Left ventricle myocardium superior (tissue), 1 donor: ENCODE measurements at regions not wholly inside any gene's neighbourhood (a gene's known extent, or its start where the extent isn't known, plus 50 kb on each side); places are given as distances from the start of the nearest gene placed in this dataset.
"Not testable (repeated sequence)": the region's sequence is repeated elsewhere in the genome, so short reads cannot be mapped to it uniquely, and the experiment has no call there.

Experiments
- ATAC-seq: fragments of 200-7000 bp; cut with Tn5 transposase; one replicate; pipeline ENCODE4 v1.9.1; 2020; ENCODE audit warnings: mild to moderate bottlenecking, moderate library complexity
- DNase-seq: peaks from one replicate; pipeline ENCODE4 v3.0.0-alpha.2; 2020
- intact Hi-C: fragments of 100-400 bp; cut with micrococcal nuclease; formaldehyde crosslinking; loops from one replicate; pipeline ENCODE4 v1.11.0; 2022
- donor health status: DM: no; HTN: yes; CAD: no; lungs with severe emphysema.

GRCh38 chr17:53646835-53647234, 175.9 kb upstream of the KIF2B start:
- DNase-seq = no peak
- intact Hi-C loops = no loop called here
- ATAC-seq = no peak

DNA sequence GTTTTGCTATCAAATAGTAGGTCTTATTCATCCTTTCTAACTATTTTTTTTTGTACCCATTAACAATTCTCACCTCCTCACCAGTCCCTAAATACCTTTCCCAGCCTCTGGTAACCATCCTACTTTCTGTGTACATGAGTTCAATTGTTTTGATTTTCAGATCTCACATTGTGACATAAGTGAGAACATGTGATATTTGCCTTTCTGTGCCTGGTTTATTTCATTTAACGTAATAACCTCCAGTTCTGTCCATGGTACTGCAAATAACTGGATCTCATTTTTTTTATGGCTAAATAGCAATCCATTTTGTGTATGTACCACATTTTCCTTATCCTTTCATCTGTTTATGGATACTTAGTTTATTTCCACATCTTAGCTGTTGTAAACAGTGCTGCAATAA, 181.9 kb upstream of the KIF2B start:
- no peak for DNase-seq
- intact Hi-C loops = no loop called here
- no peak for ATAC-seq

GRCh38 chr17:53635444-53635843, 187.3 kb upstream of the KIF2B start:
- intact Hi-C loops = no loop called here
- no peak for ATAC-seq
- DNase-seq = no peak

DNA sequence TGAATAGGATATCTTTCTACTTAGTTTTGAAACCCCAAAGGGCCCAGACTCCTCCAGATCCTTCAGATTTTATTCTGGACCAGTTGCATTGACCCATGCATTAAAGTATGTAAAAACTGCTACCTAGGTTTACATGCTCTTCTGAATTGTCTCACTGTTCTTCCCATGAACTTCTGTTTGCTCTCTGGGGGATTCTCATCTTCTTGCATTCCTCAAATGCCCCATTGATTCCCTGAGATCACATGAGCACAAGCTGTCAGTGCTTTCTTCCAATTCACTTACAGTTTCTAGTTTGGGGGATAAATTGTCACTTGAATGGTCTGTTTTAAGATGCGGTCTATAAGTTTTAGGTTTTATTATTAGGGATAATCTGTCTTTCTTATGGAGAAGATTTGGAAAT, 188.9 kb upstream of the KIF2B start:
- intact Hi-C loops = no loop called here
- ATAC-seq = no peak

DNA sequence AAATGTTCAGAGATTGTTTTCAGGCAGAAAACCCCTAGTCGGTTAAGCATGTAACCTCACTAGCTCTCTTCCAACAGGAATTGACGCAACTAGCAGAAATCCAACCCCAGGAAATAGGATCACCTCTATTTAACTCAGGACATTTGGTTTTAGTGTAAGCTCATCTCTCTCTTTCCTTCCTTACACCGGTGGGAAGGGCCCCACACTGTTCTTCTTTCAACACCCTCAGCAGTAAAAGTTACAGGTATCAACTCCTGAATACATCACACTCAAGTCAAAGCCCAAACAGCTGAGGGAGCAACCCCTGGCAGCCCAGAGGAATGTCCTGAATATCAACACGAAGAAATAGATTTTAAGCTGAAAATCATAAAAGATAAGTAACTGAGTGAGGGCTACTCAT, 191.2 kb upstream of the KIF2B start:
- no peak for ATAC-seq
- intact Hi-C loops = no loop called here
- no peak for DNase-seq

More for the DNA sequence above, 188.9 kb upstream of the KIF2B start:
- DNase-seq = no peak

DNA sequence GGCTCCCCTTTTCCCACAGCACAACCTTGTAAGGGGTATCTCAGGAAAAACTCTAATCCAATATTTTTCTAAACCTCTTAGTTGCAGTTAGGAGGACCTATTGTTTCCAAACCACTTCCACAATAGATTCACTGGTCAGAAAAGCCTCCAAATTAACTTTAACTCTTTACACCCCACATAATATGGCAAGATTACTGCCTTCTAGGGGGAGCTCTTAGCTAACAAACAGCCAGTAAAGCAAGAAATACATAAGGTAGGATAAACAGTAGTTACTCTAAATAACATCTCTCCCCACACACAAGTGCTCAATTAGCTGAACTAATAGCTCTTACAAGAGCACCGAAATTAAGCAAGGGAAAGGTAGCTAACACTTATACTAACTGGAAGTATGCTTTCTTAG, 192.1 kb upstream of the KIF2B start:
- no peak for DNase-seq
- no peak for ATAC-seq
- intact Hi-C loops = no loop called here

DNA sequence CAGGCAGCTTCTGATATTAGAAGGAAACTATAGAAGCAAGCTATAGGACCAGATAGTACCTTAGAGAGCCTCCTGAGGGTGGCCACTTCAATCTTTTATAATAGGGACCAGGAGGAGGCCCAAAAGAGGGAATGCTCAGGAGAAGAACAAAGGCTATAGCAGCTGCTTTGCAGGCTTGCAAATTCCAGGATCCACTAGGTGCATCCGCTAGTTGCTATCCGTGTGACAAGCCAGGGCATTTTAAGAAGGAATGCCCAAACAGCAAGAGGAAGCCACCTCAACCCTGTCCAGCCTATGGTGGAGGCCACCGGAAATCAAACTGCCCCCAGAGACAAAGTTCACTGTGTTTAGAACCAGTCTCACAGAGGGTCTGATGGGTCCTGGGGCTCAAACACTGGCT, 192.6 kb upstream of the KIF2B start:
- no peak for DNase-seq
- intact Hi-C loops = no loop called here
- no peak for ATAC-seq

GRCh38 chr17:53629188-53629587, 193.5 kb upstream of the KIF2B start:
- DNase-seq (no peak), ATAC-seq (no peak)
- intact Hi-C loops = no loop called here

- no peak for DNase-seq
- ATAC-seq = no peak
- intact Hi-C loops = no loop called here
Measured at GRCh38 chr17:53628011-53628410, 194.7 kb upstream of the KIF2B start.

- DNase-seq = no peak
- intact Hi-C loops = no loop called here
- ATAC-seq = no peak
Measured at GRCh38 chr17:53627511-53627910, 195.2 kb upstream of the KIF2B start.

GRCh38 chr17:53626286-53626685, 196.4 kb upstream of the KIF2B start:
- ATAC-seq (no peak), DNase-seq (no peak)
- intact Hi-C loops = no loop called here

DNA sequence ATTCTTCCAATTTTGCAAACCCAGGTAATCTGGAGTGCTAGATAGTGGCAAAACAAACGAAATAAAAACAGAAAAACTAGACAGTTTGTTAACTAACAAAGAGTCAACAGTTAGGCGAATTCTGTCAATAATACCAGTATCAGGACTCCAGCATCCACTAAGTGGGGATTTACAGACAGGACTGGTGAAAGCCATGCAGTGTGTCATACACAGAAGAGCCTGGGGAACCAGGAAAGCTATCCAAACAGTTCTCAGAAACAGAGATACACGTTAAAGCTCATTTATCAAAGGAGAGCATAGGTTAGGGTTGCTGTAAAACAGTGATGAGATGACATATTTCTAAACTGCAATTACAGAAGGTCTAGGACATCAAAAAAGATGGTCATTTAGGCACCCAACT, 203.7 kb upstream of the KIF2B start:
- no peak for DNase-seq
- ATAC-seq = no peak
- intact Hi-C loops = no loop called here

GRCh38 chr17:53608208-53608607, 214.5 kb upstream of the KIF2B start:
- DNase-seq, ATAC-seq, intact Hi-C loops: not testable (repeated sequence)

DNA sequence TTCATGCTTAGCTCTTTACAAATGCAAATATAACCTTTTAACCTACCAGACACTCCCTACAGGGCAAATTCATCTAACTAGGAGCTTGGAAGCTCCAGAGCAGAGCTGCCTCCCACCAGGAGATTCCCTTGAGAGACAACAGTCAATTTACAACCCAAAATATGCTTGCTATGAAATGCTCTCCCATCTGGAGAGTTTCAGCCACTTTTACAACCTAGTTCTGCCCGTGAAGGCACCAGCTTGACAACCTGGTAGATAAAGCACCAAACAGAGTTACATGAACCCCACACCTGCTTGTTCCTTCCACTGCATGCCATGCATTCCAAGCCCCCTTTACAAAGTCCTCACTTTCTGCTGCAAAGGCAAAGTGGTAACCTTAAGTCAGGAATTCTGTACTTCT, 215.3 kb upstream of the KIF2B start:
- no peak for DNase-seq
- intact Hi-C loops = no loop called here
- ATAC-seq = no peak

GRCh38 chr17:53588317-53588716, 234.4 kb upstream of the KIF2B start:
- intact Hi-C loops = no loop called here
- DNase-seq (no peak), ATAC-seq (no peak)

DNA sequence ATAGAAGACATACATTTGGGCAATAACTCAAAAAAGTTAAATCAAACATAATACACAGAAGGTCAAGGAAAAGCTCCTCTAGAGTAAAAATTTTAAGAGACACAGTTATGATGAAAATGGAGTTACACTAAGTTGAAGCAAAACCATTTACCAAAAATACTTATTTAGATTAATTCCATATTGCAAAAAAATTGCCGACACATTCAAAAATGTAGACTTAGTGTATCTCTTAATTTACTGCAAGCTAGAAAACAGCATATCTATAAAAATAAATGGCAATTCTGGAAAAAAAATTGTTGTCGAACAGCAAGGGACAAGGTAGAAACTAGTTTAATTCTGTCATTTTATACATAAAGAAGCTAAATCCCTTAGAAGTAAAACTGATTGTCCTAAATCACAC, 248.7 kb upstream of the KIF2B start:
- intact Hi-C loops = no loop called here
- ATAC-seq (no peak), DNase-seq (no peak)

- DNase-seq (no peak), ATAC-seq (no peak)
- intact Hi-C loops = no loop called here
Measured at GRCh38 chr17:53571342-53571741, 251.4 kb upstream of the KIF2B start.

- intact Hi-C loops = no loop called here
- no peak for DNase-seq
- ATAC-seq = no peak
Measured at GRCh38 chr17:53570731-53571130, 252.0 kb upstream of the KIF2B start.

- intact Hi-C loops = no loop called here
- ATAC-seq = no peak
- DNase-seq = no peak
Measured at GRCh38 chr17:53560953-53561352, 261.8 kb upstream of the KIF2B start.

DNA sequence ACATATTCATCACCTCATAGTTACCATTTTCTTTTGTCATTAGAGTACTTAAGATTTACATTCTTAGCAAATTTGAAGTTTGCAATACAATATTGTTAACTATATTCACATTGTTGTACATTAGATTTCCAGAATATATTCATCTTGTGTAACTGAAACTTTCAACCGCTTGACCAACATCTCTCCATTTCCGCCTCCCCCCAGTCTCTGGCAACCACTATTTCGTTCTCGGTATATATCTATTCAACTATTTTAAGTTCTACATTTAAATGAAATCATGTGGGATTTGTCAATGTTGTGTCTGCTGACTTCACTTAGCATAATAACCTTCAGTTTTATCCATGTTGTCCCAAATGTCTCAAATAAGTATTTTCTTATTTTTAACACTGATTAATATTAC, 274.5 kb upstream of the KIF2B start:
- ATAC-seq (no peak), DNase-seq (no peak)
- intact Hi-C loops = no loop called here

DNA sequence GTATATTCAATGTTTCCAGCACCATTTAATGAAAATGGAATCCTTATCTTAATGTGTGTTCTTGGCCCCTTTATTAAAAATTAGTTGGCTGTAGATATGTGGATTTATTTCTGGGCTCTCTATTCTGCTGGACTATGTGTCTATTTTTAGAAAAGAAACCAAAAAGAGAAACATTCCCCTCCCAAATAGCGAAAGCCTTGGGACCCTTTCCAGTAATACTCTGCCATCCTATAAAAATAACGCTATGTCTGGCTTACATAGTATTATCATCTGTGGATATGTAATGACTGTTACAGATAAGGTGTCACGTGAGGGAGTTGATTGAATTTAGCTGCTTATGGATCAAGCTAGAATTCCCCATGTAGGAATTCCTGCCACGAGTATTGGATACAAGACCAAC, 279.3 kb upstream of the KIF2B start:
- intact Hi-C loops = no loop called here
- no peak for ATAC-seq
- DNase-seq = no peak

- ATAC-seq = no peak
- DNase-seq = no peak
- intact Hi-C loops = no loop called here
Measured at GRCh38 chr17:53538129-53538617, 284.6 kb upstream of the KIF2B start.
